ENCODE measurements at regions not wholly inside any gene's neighbourhood (a gene's known extent, or its start where the extent isn't known, plus 50 kb on each side); places are given as distances from the start of the nearest gene placed in this dataset.

- H3K4me3 ChIP-seq (ENCODE audit: low read depth in 2 of 2, low read length in 2 of 2), result no peak overlapping the region
- intact Hi-C loops (cut with micrococcal nuclease; ENCODE audit: unreplicated experiment), result no loop called here
- no peak overlapping the region for H3K27ac ChIP-seq (ENCODE audit: low read length)
- H3K27me3 ChIP-seq (ENCODE audit: control insufficient read depth, insufficient read depth, low read length), result no peaks in the 10 kb centered on the region
- ChIA-PET CTCF (no interaction called here), POLR2A (no interaction called here)
- in situ Hi-C loops (cut with HindIII; ENCODE audit: low pct_unique_long_range_greater_than_20kb, low sequenced_read_pairs), result no loop called here
- no peaks in the 10 kb centered on the region; the same call in 1 of the 2 replicates for H3K36me3 ChIP-seq (ENCODE audit: control insufficient read depth, insufficient read depth, low read length)
- BruUV-seq (replicated peaks), result no TSS peak
- H3K4me1 ChIP-seq (ENCODE audit: control insufficient read depth, insufficient read depth, low read length), result no peaks in the 10 kb centered on the region
- no peak for DNase-seq (ENCODE audit: low read depth, low spot score)
- TF ChIP-seq POLR2AphosphoS5 (IDR thresholded peaks at IDR 0.05; ENCODE audit: low read depth, low read length), result no peak
- TF ChIP-seq, protein P1, sequence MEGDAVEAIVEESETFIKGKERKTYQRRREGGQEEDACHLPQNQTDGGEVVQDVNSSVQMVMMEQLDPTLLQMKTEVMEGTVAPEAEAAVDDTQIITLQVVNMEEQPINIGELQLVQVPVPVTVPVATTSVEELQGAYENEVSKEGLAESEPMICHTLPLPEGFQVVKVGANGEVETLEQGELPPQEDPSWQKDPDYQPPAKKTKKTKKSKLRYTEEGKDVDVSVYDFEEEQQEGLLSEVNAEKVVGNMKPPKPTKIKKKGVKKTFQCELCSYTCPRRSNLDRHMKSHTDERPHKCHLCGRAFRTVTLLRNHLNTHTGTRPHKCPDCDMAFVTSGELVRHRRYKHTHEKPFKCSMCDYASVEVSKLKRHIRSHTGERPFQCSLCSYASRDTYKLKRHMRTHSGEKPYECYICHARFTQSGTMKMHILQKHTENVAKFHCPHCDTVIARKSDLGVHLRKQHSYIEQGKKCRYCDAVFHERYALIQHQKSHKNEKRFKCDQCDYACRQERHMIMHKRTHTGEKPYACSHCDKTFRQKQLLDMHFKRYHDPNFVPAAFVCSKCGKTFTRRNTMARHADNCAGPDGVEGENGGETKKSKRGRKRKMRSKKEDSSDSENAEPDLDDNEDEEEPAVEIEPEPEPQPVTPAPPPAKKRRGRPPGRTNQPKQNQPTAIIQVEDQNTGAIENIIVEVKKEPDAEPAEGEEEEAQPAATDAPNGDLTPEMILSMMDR (IDR thresholded peaks at IDR 0.05), result no peak
- TF ChIP-seq REST (IDR thresholded peaks at IDR 0.05; ENCODE audit: insufficient read depth in 1 of 2, low read depth in 2 of 2, low read length in 1 of 2), result no peak
- no peak for TF ChIP-seq TCF7L2 (IDR thresholded peaks at IDR 0.05; ENCODE audit: low read depth, low read length)
- TF ChIP-seq SIN3A (IDR thresholded peaks at IDR 0.05; ENCODE audit: borderline replicate concordance, insufficient read depth, low read depth, low read length), result no peak
- ATAC-seq, result no peak
- H3K9me3 ChIP-seq (ENCODE audit: control insufficient read depth, insufficient read depth, low read depth, low read length), result no peaks in the 10 kb centered on the region
Observed at GRCh38 chr1:190578017-190578416, 100.4 kb upstream of the BRINP3 start.

DNA sequence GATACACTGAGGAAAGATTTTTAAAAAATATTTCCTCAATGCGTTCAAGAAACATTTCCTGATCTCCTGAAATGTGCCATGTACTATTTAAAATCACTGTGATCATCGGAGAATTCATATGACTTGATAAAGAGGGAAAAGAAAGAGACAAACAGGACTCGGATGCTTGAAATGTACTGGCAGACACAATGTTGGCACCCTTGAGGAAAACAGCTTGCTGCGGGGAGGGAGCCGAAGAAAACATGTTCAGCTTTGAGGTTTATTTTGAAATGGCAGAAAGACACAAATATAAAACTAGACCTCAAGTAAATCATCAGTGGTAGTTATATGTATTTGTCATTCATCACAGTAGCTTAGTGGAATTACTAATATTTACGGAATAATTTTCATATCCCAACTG is 100.9 kb upstream of the BRINP3 start:
- TF ChIP-seq REST (IDR thresholded peaks at IDR 0.05; ENCODE audit: insufficient read depth in 1 of 2, low read depth in 2 of 2, low read length in 1 of 2) (no peak), TCF7L2 (IDR thresholded peaks at IDR 0.05; ENCODE audit: low read depth, low read length) (no peak), SIN3A (IDR thresholded peaks at IDR 0.05; ENCODE audit: borderline replicate concordance, insufficient read depth, low read depth, low read length) (no peak), POLR2AphosphoS5 (IDR thresholded peaks at IDR 0.05; ENCODE audit: low read depth, low read length) (no peak)
- TF ChIP-seq, protein P1 (IDR thresholded peaks at IDR 0.05), result no peak
- Histone ChIP-seq H3K27ac (ENCODE audit: low read length) (no peak overlapping the region), H3K36me3 (ENCODE audit: control insufficient read depth, insufficient read depth, low read length) (no peaks in the 10 kb centered on the region; the same call in 1 of the 2 replicates), H3K4me1 (ENCODE audit: control insufficient read depth, insufficient read depth, low read length) (no peaks in the 10 kb centered on the region), H3K27me3 (ENCODE audit: control insufficient read depth, insufficient read depth, low read length) (no peaks in the 10 kb centered on the region), H3K9me3 (ENCODE audit: control insufficient read depth, insufficient read depth, low read depth, low read length) (no peaks in the 10 kb centered on the region), H3K4me3 (ENCODE audit: low read depth in 2 of 2, low read length in 2 of 2) (no peak overlapping the region)
- POLR2A ChIA-PET, result no interaction called here
- DNase-seq (ENCODE audit: low read depth, low spot score) (no peak), ATAC-seq (no peak)
- CTCF ChIA-PET, result no interaction called here
- intact Hi-C loops (cut with micrococcal nuclease; ENCODE audit: unreplicated experiment), result no loop called here
- in situ Hi-C loops (cut with HindIII; ENCODE audit: low pct_unique_long_range_greater_than_20kb, low sequenced_read_pairs), result no loop called here
- BruUV-seq (replicated peaks), result no TSS peak
